Kidney (tissue), 13 donors: ENCODE measurements at regions not wholly inside any gene's neighbourhood (a gene's known extent, or its start where the extent isn't known, plus 50 kb on each side); places are given as distances from the start of the nearest gene placed in this dataset.
A peak's percentile ranks its signal among the peaks of the same experiment; 100 is the strongest.

ENCODE experiments used
- DNase-seq, 5 donors: peaks; one replicate each; pipeline ENCODE4 v3.0.0-alpha.2; 2013 to 2020
- FAIRE-seq: peaks from 2 replicates; lab custom pipeline; 2012; peaks lifted over from hg19 to GRCh38; lab: Jason Lieb, UNC
- H3K27ac ChIP-seq, 2 donors: one replicate each; pipeline ENCODE4 v1.7.0; 2013; ENCODE audit warnings: low read depth in 2 of 2, low read length in 2 of 2, inconsistent platforms in 1 of 2
- H3K27me3 ChIP-seq: one replicate; pipeline ENCODE4 v1.7.1; 2013; ENCODE audit warnings: low read length, inconsistent platforms; ENCODE audit not compliant: control insufficient read depth, insufficient read depth
- H3K36me3 ChIP-seq, 3 donors: one replicate each; pipeline versions ENCODE4 v1.7.0 to v1.7.1; 2013; ENCODE audit warnings: low read length in 3 of 3, control low read depth in 1 of 3, inconsistent platforms in 1 of 3; ENCODE audit not compliant: insufficient read depth in 3 of 3, control insufficient read depth in 2 of 3
- H3K4me1 ChIP-seq, 3 donors: one replicate each; pipeline versions ENCODE4 v1.7.0 to v1.7.1; 2013; ENCODE audit warnings: low read length in 3 of 3, inconsistent platforms in 1 of 3, low read depth in 1 of 3; ENCODE audit not compliant: control insufficient read depth in 2 of 3, insufficient read depth in 2 of 3
- H3K4me3 ChIP-seq, 3 donors: one replicate each; pipeline versions ENCODE4 v1.7.0 to v1.8.1; 2013; ENCODE audit warnings: low read length in 3 of 3, control low read depth in 1 of 3, inconsistent platforms in 1 of 3
- H3K9ac ChIP-seq, 3 donors: one replicate each; pipeline versions ENCODE4 v1.7.0 to v1.7.1; 2013; ENCODE audit warnings: low read length in 3 of 3, control low read depth in 1 of 3, inconsistent platforms in 1 of 3
- H3K9me3 ChIP-seq, 3 donors: one replicate each; pipeline versions ENCODE4 v1.7.0 to v1.7.1; 2013; ENCODE audit warnings: low read length in 3 of 3, control low read depth in 1 of 3, inconsistent platforms in 1 of 3; ENCODE audit not compliant: control insufficient read depth in 2 of 3, insufficient read depth in 1 of 3
- CTCF ChIP-seq: IDR thresholded peaks from 3 replicates; pipeline ENCODE4 v1.5.1; 2012; ENCODE audit warnings: mild to moderate bottlenecking, moderate library complexity, borderline replicate concordance; ENCODE audit not compliant: insufficient read depth; ENCODE audit errors: extremely low read depth
- intact Hi-C: fragments of 100-400 bp; cut with DNase I; formaldehyde crosslinking; loops from one replicate; pipeline ENCODE4 v1.11.1; 2022
- donor health status: control.
- donor health status: control.
- donor health status: control.
- donor health status: control.
- donor health status: control.
- donor health status: DM: yes; HTN: yes; CAD: no.
- donor health status: Normal renal cell carcinoma (clear cell type).

GRCh38 chr12:124194264-124194892 is 100.5 kb upstream of the RFLNA start:
- H3K4me1 ChIP-seq, result peaks cover 0 to 3% (median 0%) of the 10 kb centered on the region in 3 donors
- DNase-seq, result peak in 1 of 5 donors; percentile 40
- intact Hi-C loops, result no loop called here
- no peak overlapping the region for H3K4me3 ChIP-seq
- H3K36me3 ChIP-seq, result no peaks in the 10 kb centered on the region
- TF ChIP-seq CTCF, result no peak
- H3K27me3 ChIP-seq, result no peaks in the 10 kb centered on the region
- H3K27ac ChIP-seq, result no peak overlapping the region
- peaks cover 0 to 5% (median 0%) of the 10 kb centered on the region in 3 donors for H3K9me3 ChIP-seq
- FAIRE-seq, result no peak
- no peak overlapping the region for H3K9ac ChIP-seq

- H3K4me1 ChIP-seq, result no peaks in the 10 kb centered on the region
- FAIRE-seq (no peak), DNase-seq (peak in 3 of 5 donors; percentile 31 to 72 (median 56))
- no peak overlapping the region for H3K27ac ChIP-seq
- no peaks in the 10 kb centered on the region for H3K36me3 ChIP-seq
- no peak overlapping the region for H3K4me3 ChIP-seq
- H3K27me3 ChIP-seq, result no peaks in the 10 kb centered on the region
- peaks cover 0 to 5% (median 0%) of the 10 kb centered on the region in 3 donors for H3K9me3 ChIP-seq
- intact Hi-C loops, result no loop called here
- H3K9ac ChIP-seq, result no peak overlapping the region
- TF ChIP-seq CTCF, result no peak
Measured at GRCh38 chr12:124194893-124195566, 99.9 kb upstream of the RFLNA start.

GRCh38 chr12:124195567-124195942 is 99.3 kb upstream of the RFLNA start:
- peaks cover 0 to 5% (median 0%) of the 10 kb centered on the region in 3 donors for H3K9me3 ChIP-seq
- H3K9ac ChIP-seq, result no peak overlapping the region
- no peak for TF ChIP-seq CTCF
- H3K27me3 ChIP-seq, result no peaks in the 10 kb centered on the region
- no peak overlapping the region for H3K4me3 ChIP-seq
- H3K27ac ChIP-seq, result no peak overlapping the region
- no peak for DNase-seq
- H3K4me1 ChIP-seq, result no peaks in the 10 kb centered on the region
- H3K36me3 ChIP-seq, result no peaks in the 10 kb centered on the region
- intact Hi-C loops, result no loop called here
- no peak for FAIRE-seq
